ENCODE measurements at regions not wholly inside any gene's neighbourhood (a gene's known extent, or its start where the extent isn't known, plus 50 kb on each side); places are given as distances from the start of the nearest gene placed in this dataset.
A peak's percentile ranks its signal among the peaks of the same experiment; 100 is the strongest.
"Not testable (repeated sequence)": the region's sequence is repeated elsewhere in the genome, so short reads cannot be mapped to it uniquely, and the experiment has no call there.

GRCh38 chr2:242002944-242003343, 133.4 kb downstream of the RTP5 start:
- H3K9me3 ChIP-seq, result no peaks in the 10 kb centered on the region
- TF ChIP-seq CTCF (IDR thresholded peaks at IDR 0.05) (no peak), POLR2AphosphoS5 (IDR thresholded peaks at IDR 0.05) (no peak), POLR2A (IDR thresholded peaks at IDR 0.05) (no peak), EP300 (IDR thresholded peaks at IDR 0.05) (no peak)
- WGBS, result 41% methylated on average over 12 of the region's 13 CpGs
- DNase-seq (ENCODE audit: low spot score in 2 of 2), result peak in 1 of 2 donors; percentile 57
- no peak overlapping the region for H3K4me3 ChIP-seq
- peaks cover 3% of the 10 kb centered on the region for H3K27me3 ChIP-seq
- no peak overlapping the region for H3K27ac ChIP-seq
- H3K36me3 ChIP-seq, result no peaks in the 10 kb centered on the region
- H3K4me1 ChIP-seq, result no peaks in the 10 kb centered on the region

GRCh38 chr2:242004223-242004901, 134.8 kb downstream of the RTP5 start:
- no peak for TF ChIP-seq POLR2A (IDR thresholded peaks at IDR 0.05)
- no peak for TF ChIP-seq EP300 (IDR thresholded peaks at IDR 0.05)
- TF ChIP-seq CTCF (IDR thresholded peaks at IDR 0.05), result no peak
- no peak for TF ChIP-seq POLR2AphosphoS5 (IDR thresholded peaks at IDR 0.05)
- 83% methylated on average over 21 of the region's 30 CpGs for WGBS
- DNase-seq (ENCODE audit: low spot score in 2 of 2), result peak in 1 of 2 donors; percentile 66

GRCh38 chr2:242004902-242005230, 135.3 kb downstream of the RTP5 start:
- DNase-seq (ENCODE audit: low spot score in 2 of 2), result peak in 1 of 2 donors; percentile 23
- Histone ChIP-seq H3K9me3 (no peaks in the 10 kb centered on the region), H3K27me3 (peaks cover 3% of the 10 kb centered on the region), H3K27ac (no peak overlapping the region), H3K4me3 (no peak overlapping the region), H3K4me1 (no peaks in the 10 kb centered on the region), H3K36me3 (no peaks in the 10 kb centered on the region)
- TF ChIP-seq POLR2A (IDR thresholded peaks at IDR 0.05) (no peak), POLR2AphosphoS5 (IDR thresholded peaks at IDR 0.05) (no peak), CTCF (IDR thresholded peaks at IDR 0.05) (no peak), EP300 (IDR thresholded peaks at IDR 0.05) (no peak)
- WGBS, result 94% methylated on average over 7 of the region's 7 CpGs

More at GRCh38 chr2:242004223-242004901, 134.8 kb downstream of the RTP5 start:
- Histone ChIP-seq H3K27me3 (peaks cover 3% of the 10 kb centered on the region), H3K4me1 (no peaks in the 10 kb centered on the region), H3K4me3 (no peak overlapping the region), H3K36me3 (no peaks in the 10 kb centered on the region), H3K9me3 (no peaks in the 10 kb centered on the region), H3K27ac (no peak overlapping the region)

GRCh38 chr2:242006091-242006634, 136.6 kb downstream of the RTP5 start:
- H3K4me3 ChIP-seq, H3K36me3 ChIP-seq, H3K27ac ChIP-seq, H3K4me1 ChIP-seq, H3K27me3 ChIP-seq, H3K9me3 ChIP-seq: not testable (repeated sequence)
- 62% methylated on average over 6 of the region's 25 CpGs for WGBS
- peak in 1 of 2 donors; percentile 13 for DNase-seq (ENCODE audit: low spot score in 2 of 2)

- H3K27ac ChIP-seq, H3K4me3 ChIP-seq, H3K9me3 ChIP-seq, H3K4me1 ChIP-seq, H3K36me3 ChIP-seq, H3K27me3 ChIP-seq: not testable (repeated sequence)
- DNase-seq (ENCODE audit: low spot score in 2 of 2), result peak in 1 of 2 donors; percentile 54
- 75% methylated on average over 8 of the region's 24 CpGs for WGBS
These were observed 139.4 kb downstream of the RTP5 start for GRCh38 chr2:242008908-242009307.

GRCh38 chr2:242009846-242010245, 140.3 kb downstream of the RTP5 start:
- H3K9me3 ChIP-seq; DNase-seq (ENCODE audit: low spot score in 2 of 2); H3K4me1 ChIP-seq; H3K4me3 ChIP-seq; H3K36me3 ChIP-seq; H3K27me3 ChIP-seq; H3K27ac ChIP-seq: not testable (repeated sequence)
- WGBS, result no CpG with 5 or more reads among the region's 24 CpGs

GRCh38 chr2:242010252-242011166, 141.0 kb downstream of the RTP5 start:
- not testable (repeated sequence) for H3K9me3 ChIP-seq; H3K27ac ChIP-seq; H3K27me3 ChIP-seq; DNase-seq (ENCODE audit: low spot score in 2 of 2); H3K4me3 ChIP-seq; H3K36me3 ChIP-seq; H3K4me1 ChIP-seq
- 78% methylated on average over 25 of the region's 29 CpGs for WGBS

Data from suprapubic skin (tissue), 4 donors.